ENCODE measurements at regions not wholly inside any gene's neighbourhood (a gene's known extent, or its start where the extent isn't known, plus 50 kb on each side); places are given as distances from the start of the nearest gene placed in this dataset.

GRCh38 chr10:43923328-43923727 lies 274.6 kb upstream of the ZNF32 start:
- TF ChIP-seq CTCF (IDR thresholded peaks at IDR 0.05 in 8 of 11, conservative IDR thresholded peaks at IDR 0.05 in 3 of 11) (no peak), POLR2A (IDR thresholded peaks at IDR 0.05) (no peak)
